CD4-positive, alpha-beta T cell treated with Interleukin-4 for 4 hours (primary cell): ENCODE measurements at regions not wholly inside any gene's neighbourhood (a gene's known extent, or its start where the extent isn't known, plus 50 kb on each side); places are given as distances from the start of the nearest gene placed in this dataset.

ENCODE experiments used
- DNase-seq: peaks from one replicate; pipeline ENCODE4 v3.0.0-alpha.2; 2020

DNA sequence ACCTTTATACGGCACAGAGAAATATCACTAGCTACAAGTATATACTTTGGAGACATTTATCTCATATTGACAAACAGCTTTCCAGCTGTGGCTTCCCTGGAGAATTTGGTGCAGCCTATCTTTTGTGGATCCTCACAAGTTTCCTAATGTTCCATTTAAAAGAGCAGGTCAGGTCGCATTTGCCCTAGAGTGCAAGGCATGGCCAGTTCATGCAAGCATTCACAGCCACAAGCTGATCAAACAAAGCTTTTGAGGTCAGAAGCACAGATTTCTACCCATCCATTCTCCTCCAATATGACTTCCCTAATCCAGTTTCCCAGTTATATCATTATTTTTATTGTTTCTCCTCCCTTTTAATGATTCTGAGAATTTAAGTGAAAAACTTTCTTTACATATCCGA is 1008.4 kb upstream of the AGA start:
- DNase-seq: no peak

DNA sequence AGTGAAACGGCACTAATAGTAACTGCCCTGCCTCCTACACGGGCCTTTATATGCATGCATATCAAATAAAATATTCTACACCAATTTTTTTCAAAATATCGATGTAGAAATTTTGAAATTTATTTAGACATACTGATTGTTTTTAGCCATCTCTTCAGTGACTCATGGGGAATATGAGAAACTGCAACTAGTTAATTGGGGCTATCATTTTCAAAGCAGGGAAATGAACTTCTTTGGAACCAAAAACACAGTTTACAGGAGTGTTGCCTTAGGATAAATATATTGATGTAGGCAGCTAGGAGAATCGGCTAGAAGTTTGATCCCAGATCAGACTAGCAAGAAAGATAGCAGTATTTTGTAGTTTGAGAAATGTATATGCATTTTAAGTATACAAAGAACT is 1010.8 kb upstream of the AGA start:
- no peak for DNase-seq

DNA sequence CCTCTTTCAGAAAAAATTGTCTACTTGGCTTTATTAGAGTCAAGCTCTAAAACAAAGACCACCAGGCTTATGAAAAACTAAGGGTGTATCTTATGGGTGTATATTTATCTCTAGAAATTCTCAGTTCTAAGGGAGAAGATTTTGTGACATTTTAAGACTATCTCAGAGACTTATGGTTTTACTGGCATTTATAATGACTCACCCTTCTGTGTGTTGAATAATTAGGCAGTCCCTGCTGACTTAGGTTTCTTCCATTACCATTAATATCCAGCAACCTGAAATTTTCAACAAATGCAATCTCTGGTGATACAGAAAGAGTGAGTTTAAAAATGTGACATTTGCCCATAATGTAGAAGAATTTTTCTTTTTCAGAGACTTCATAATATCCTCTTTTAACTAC is 1015.0 kb upstream of the AGA start:
- no peak for DNase-seq

DNA sequence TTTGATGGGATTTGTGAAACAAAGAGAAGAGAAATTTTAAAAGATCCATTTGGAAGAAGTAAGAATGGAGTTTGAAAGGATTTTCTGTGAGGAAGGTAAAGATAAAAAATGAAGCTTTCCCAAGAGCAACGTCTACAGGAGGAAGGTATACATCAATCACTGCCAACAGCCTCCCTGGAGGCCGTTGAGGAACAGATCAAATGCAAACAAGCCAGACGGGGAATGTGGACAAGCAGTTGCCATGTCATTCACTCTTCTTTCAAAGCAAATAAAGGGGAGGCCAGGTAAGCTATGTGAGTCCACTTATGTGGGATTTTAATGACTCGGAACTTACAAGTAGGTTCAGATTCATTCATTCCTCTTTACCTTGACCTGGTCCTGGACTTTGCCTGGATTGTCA is 1020.5 kb upstream of the AGA start:
- DNase-seq: no peak

DNA sequence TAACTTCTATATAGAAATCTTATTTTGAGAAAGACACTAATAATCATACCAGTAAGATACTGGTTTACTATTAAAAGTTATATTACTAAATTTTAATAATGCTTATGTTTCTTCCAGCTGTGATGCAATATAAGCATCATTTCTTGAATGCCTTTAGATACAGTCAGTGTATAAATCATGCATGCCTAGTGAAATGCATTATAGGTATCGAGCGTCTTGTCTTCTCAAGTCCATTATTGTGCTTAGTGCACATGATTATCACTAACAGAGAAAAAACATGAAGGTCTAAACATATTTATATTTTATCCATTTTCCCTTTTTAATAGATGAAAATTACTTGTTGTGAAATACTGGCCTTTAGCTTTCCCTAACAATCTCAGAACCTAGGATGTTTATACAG is 1021.5 kb upstream of the AGA start:
- no peak for DNase-seq

DNA sequence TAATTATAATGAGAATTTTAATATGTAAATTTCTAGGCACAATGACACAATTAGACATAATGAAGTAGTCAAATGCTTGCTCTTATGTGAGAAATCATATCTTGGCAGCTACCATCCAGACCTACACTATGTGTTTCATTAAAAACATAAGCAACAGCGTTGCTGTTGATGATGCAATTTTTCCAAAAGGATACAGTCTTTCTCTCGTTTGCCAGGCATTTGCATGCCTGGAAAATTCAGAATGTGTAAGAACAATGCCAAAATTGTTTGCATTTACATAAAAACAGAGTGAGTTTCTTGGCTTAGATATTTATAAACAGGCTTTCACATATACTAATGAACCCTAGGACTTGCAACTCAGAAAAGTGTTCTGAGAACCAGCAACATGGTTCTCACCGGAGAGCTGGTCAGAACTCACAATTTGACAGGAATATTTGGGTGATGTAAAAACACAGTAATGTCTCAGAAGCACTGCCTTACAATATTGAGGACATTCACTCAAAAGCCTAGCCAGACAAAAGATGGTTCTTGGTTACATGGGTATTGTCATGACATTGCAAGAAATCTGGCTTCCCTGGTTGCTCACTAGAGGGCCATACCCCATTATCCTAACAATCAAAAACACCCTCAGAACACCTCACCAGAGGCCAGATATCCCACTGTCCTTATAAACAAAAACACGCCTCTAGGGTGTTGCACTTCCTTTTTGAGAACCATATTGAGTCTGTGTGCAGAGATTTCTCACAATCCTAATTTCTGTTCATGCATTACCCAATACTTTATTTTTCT is 1029.0 kb upstream of the AGA start:
- no peak for DNase-seq

DNA sequence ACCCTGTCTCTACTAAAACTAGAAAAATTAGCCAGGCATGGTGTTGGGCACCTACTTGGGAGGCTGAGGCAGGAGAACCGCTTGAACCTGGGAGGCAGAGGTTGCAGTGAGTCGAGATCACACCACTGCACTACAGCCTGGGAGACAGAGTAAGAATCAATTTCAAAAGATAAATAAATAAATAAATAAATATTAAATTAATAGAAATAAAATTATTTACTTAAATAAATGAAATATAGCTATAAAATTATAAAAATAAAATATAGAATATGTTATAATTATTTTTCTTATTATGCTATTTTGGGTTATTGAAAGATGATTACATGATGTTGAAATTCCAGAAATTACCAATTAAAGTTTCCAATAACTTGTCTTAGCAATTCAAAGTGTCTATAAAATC is 1029.8 kb upstream of the AGA start:
- no peak for DNase-seq

DNA sequence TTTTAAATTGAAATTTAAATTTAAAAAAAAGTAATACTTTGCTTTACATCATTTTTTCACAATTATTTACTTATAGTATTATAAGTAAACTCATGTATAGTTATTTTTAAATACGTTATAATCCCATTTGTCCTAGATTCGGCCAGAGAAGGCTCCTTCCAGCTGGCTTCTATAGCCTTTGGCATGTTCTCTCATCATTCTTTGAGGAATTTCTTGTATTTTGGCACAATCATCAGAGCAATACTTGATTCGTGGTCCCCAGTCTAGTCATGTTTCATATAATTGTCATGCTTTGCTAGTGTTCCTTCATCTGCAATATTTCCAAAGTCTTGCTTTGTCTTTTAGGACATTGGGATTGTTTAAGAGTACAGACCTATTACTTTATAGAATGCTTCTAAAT is 1037.9 kb upstream of the AGA start:
- no peak for DNase-seq

DNA sequence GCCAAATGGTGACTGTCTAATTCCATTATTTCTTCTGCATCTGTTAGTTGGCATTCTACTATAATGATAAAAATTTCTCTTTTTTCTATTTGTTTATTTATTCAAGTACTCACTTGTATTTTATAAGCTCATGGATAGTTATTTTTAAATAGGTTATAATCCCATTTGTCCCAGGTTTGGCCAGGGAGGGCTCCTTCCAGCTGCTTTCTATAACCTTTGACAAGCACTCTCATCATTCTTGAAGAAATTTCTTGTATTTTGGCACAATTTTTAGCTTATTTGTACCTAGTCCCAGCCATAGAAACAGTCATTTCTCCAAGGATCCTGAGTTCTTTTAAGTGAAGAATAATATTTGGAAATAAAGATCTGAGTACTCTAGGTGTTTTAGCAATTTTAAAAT is 1038.6 kb upstream of the AGA start:
- DNase-seq: no peak

DNA sequence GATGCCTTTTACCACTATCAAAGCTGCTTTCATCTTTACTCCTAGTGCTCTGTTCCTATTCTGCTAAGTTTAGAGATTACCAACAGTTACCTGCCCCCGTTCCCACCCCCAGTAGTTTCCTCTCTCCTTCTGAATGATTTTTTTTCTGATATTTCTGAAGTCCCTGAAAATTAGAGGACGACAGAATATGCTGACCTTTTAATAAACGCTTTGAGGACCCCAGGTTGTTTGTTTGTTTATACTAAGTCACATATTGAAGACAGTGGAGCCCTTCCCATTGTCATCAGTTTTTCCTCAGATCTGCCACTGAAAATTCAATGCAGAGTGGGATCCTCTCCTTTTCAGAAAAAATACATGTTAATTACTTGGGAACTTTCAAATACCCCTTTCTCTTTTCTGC is 1039.3 kb upstream of the AGA start:
- DNase-seq: no peak

DNA sequence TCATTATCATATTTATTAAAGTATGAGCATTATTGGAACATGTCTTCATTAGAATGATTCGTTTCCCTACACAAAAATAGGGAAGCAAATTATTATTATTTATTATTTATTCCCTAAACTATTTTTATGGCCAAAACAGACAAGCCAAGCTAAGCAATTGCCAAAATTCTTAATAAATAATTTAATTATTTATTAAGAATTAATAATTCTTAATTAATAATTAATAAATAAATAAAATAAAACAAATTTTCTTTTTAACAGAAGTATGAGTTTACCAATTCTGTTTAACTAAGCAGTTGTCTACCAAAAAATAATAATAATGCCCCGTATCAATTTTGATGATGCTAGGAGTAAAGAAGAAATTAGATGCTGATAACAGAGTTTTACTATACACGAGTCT is 1080.8 kb upstream of the AGA start:
- no peak for DNase-seq

DNA sequence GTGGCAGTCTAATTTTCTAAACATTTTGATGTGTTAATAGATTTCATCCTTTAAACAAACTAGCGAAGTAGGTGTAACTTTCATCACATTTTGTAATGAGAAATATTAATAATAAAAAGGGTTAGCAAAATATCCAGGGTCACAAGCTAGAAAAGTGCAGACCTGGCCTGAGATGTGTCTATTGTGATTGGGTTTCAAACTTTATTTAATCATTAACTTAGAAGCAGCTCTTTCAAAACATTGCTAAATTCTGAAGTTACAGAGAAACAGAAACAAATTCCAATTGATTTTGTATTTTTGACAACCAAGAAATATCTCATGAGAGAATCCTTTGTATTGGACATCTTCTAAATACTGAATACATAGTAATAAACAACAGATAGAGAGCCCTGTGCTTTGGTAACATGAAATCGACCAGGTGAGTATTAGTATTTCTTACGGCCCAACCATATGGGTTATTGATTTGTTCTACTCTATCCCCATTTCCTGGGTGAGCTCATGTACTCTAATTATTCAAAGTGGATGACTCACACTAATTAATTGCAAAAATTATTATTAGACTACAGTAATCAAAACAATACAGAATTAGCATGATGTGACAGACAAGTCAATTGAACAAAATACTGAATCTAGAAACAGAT is 1093.8 kb upstream of the AGA start:
- no peak for DNase-seq

DNA sequence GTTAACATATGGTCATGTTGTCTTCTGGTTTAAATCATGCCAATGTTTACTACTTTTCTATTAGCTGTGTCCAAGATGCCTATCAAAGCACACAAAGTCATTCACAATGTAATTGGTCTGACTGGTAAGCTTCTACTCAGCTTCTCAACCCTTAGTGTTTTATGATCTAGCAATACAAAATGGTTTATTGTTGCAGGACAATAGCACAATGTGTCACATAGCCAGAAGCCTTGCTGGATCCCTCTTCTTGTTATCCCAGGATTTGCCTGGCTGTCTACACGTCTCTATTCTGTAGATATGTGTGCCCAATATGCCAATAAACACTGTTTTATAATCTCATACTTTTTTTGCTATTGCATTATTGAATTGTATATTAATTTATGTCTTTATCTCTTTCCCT is 1111.0 kb upstream of the AGA start:
- no peak for DNase-seq

DNA sequence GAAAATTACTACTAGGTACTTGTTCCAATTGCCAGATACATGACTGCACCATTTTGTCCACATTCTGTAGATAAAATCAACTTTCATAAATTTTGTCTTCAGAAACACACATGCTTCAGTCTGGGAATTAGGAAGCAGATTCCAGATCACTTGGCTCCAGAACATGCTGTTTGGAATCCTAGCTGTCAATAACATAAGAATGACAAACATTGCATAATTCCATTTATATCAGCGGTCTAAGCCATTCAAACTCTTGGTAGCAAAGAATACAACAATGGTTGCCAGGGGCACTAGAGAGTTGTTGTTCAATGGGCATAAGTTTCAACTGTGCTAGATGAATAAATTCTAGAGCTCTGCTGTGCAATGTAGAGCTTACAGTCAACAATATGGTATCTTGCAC is 1112.1 kb upstream of the AGA start:
- no peak for DNase-seq

DNA sequence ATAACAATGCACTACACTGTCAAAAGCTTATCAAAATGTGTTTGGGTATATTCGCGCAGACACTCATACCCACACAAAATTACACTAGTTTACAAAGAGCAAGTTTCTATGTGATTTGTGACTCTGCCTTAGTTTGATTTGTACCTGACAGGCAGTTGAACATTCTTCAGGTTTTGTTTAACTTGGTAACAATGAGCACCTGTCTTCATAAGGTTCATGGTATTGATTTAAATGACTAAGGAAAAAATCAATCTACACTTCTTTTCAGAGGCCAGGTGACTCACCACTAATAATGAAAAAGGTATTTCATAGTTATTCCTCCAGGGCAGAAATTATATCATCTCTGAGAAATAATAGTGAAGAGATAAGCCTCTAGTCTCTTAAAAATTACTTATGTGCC is 1114.6 kb upstream of the AGA start:
- no peak for DNase-seq

DNA sequence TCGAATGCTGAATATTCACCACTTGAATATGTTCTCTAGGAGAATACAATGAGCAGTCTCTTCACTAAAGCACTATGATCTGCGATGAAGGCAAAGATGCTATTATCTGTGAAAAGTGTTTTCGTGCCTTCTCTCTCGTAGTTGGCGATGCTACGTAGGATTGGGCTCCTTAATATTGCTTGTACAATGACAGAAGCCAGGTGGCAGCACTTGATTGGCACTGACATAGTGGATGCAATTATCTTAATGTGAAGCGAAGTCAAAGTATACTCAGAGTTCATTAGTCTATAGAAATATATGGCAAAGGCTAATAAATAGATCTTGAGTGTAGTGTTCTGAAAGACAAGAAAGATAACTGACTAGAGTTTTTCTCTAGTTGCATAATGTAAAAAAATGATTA is 1135.7 kb upstream of the AGA start:
- no peak for DNase-seq

DNA sequence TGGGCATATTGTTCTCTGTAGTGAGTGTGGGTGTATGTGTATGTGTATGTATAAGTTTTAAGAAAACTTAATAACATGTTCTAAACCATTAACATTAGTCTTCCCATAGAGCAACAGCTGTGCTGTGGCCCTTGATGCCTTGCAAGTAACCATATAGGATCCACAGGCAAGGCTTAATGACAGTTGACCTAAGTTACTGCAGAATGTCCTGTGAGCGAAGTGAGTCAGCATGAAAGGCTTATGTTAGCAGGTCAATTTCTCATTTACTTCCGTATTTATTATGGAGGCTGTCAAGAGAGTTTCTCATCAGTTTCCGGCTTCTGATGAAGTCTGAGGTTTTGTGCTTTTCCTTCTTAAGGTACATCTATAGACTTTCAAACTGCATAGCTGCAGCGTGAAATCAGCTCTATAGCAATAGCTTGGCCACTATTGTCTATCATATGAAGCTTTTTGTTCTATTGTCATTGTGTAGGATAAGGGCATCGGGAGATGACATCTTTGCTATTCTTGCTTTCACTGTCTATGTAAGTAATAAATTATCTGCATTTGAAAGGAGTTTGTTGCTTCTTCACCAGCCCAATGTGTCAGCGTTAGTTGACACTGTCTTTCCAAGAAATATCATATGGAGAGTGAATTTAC is 1153.4 kb upstream of the AGA start:
- no peak for DNase-seq

DNA sequence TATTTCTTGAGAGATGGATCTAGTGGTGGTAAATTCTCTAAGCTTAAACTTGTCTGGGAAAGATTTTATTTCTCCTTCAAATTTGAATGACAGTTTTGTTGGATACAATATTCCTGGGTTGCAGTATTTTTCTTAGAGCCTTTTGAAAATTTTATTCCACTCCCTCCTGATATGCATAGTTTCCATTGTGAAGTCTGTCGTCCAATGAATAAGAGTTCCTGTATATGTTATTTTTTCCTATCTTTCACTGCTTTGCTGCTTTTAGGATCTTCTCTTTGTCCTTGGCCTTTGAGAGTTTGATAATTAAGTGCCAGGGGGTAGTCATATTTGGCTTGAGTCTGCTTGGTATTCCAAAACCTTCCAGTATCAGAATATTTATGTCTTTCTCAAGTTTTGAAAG is 1156.4 kb upstream of the AGA start:
- DNase-seq: no peak

DNA sequence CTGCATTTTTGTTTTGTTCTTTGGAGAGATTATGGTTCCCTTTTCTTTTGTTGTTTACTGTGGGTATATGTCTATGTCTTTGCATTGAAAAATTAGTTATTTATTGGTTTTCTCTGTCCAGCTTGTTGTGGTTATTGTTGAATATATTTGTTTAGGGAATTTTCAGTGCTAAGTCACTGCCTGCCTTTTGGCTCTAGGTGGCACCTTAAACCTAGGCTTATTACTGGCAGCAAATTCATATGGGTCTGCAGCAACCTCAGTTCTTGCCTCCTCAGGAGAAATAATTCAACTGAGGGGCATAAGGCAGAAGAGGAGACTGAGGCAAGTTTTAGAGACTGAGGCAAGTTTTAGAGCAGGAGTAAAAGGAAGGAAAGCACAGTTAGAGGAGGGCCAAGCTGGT is 1157.3 kb upstream of the AGA start:
- DNase-seq: no peak

DNA sequence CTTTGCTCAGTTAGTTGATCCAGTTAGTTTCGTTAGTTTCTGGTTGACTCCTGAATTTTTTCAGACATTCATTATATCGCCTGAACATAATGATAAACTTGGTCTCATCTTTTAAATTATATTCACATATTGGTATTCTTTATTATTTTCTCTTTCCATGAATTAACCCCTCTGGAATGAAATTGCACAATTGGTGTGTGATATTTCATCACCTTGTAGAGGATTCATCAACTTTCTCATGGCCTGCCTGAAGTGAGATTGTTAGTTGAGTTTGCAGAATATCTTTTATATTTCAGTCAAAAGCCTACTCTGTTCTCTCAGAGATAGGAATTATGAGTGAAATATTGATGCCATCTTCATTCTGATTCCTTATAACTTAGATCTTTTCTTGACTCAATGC is 1160.6 kb upstream of the AGA start:
- no peak for DNase-seq

DNA sequence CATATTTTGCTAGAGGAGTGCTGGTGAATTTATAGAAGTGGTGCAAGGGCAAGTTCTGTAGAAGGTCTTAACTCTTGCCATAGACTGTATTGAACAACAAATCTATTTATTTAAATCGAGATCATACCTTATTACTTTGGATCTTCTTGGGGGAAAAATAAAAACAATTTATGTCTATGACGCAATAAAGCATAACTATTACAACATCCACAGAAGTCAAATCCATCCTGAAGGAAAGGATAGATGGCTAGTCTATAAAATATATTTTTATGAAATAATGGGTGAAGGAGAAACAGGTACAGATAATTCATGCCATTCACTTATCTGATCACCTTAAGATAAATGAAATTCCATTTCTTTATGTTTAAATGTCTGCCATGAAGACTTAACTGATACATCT is 1168.8 kb upstream of the AGA start:
- no peak for DNase-seq

DNA sequence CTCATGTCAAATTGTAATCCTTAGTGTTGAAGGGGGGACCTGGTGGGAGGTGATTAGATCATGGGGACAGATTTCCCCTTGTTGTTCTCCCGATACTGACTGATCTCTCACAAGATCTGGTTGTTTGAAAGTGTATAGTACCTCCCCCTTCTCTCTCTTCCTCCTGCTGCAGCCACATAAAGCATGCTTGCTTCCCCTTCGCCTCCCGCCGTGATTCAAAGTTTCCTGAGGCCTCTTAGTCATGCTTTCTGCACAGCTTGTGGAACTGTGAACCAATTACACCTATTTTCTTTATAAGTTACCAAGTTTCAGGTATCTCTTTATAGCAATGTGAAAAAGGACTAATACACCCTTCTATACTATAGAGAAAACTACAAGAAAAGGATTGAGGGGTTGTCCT is 1170.5 kb upstream of the AGA start:
- no peak for DNase-seq

DNA sequence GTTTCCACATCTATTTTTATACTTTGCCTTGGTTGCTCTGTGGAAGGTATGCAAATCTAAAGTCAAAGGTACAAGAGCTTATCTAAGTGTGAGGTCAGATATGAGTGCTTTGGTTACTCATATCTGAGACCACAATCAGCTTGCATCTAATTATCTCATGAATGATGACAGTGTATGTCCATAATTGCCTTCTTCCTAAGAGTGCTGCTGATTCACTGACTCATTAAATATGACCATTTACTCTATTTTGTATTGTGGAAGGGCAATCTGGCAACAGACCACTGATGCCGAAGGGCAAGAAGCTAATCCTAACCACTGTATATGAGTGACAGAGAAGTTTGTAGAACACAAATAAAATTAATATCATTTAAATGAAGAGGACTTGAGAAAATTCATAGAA is 1190.2 kb upstream of the AGA start:
- no peak for DNase-seq

DNA sequence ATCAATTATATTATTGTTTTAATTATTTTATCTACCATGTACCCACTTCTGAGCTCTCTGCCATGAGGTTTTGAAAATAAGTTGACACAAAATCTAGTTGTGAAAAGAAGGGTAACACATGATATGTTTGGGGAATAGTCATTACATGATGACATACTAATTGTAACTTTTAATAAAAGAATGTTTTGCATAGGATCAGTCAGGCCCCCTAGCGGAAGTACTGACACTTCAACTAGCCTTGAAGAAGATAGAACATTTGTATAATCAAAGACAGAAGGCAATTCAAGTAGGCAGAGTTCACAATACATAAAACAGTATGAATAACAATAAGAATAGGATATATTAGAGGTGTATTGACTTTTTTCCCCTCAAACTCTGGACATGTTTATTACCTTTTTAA is 1191.0 kb upstream of the AGA start:
- DNase-seq: no peak

DNA sequence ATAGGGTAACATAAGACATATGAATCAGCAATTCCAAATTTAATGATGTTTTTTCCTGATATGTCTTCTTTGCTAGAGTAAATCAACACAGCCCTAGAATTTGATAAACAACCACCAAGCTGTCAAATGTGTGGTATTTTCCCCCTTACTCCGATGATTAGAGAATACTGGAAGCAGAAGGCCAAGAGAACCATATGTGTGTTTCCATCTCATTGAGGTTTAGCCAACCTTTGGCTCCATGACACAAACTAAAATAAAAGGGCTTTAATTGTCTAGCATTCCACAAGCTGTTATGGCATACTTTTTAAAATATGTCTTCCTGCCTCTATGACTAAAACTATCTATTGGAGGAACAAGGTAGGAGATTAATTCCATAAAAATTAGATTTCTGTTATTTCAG is 1222.4 kb upstream of the AGA start:
- DNase-seq: no peak
